ENCODE measurements at regions not wholly inside any gene's neighbourhood (a gene's known extent, or its start where the extent isn't known, plus 50 kb on each side); places are given as distances from the start of the nearest gene placed in this dataset.

GRCh38 chr20:24786111-24786495, 163.0 kb upstream of the CST7 start:
- TF ChIP-seq CTCF (IDR thresholded peaks at IDR 0.05; ENCODE audit: insufficient read depth, missing control alignments): no peak
- DNase-seq (ENCODE audit: insufficient read length, low spot score): no peak
- FAIRE-seq: no peak

GRCh38 chr20:24786646-24787045, 162.4 kb upstream of the CST7 start:
- FAIRE-seq: no peak
- no peak for TF ChIP-seq CTCF (IDR thresholded peaks at IDR 0.05; ENCODE audit: insufficient read depth, missing control alignments)
- DNase-seq (ENCODE audit: insufficient read length, low spot score): no peak

GRCh38 chr20:24787071-24787470, 162.0 kb upstream of the CST7 start:
- no peak for DNase-seq (ENCODE audit: insufficient read length, low spot score)
- no peak for TF ChIP-seq CTCF (IDR thresholded peaks at IDR 0.05; ENCODE audit: insufficient read depth, missing control alignments)
- no peak for FAIRE-seq

- DNase-seq (ENCODE audit: insufficient read length, low spot score) (no peak), FAIRE-seq (no peak)
- no peak for TF ChIP-seq CTCF (IDR thresholded peaks at IDR 0.05; ENCODE audit: insufficient read depth, missing control alignments)
Measured at GRCh38 chr20:24787621-24788020, 161.4 kb upstream of the CST7 start.

- no peak for TF ChIP-seq CTCF (IDR thresholded peaks at IDR 0.05; ENCODE audit: insufficient read depth, missing control alignments)
- DNase-seq (ENCODE audit: insufficient read length, low spot score) (no peak), FAIRE-seq (no peak)
Measured at GRCh38 chr20:24789877-24790276, 159.2 kb upstream of the CST7 start.

GRCh38 chr20:24790746-24791283, 158.3 kb upstream of the CST7 start:
- no peak for TF ChIP-seq CTCF (IDR thresholded peaks at IDR 0.05; ENCODE audit: insufficient read depth, missing control alignments)
- FAIRE-seq (no peak), DNase-seq (ENCODE audit: insufficient read length, low spot score) (no peak)

- TF ChIP-seq CTCF (IDR thresholded peaks at IDR 0.05; ENCODE audit: insufficient read depth, missing control alignments): no peak
- no peak for DNase-seq (ENCODE audit: insufficient read length, low spot score)
- no peak for FAIRE-seq
Measured at GRCh38 chr20:24791953-24792352, 157.1 kb upstream of the CST7 start.

All from D721Med (cell line).